H9 (cell line): ENCODE measurements at regions not wholly inside any gene's neighbourhood (a gene's known extent, or its start where the extent isn't known, plus 50 kb on each side); places are given as distances from the start of the nearest gene placed in this dataset.

Experiments used
- DNase-seq: peaks from one replicate; pipeline ENCODE4 v3.0.0-alpha.2; 2017
- H2AFZ ChIP-seq: one replicate; pipeline ENCODE4 v1.6.1; 2013; ENCODE audit warnings: mild to moderate bottlenecking, low read length, control low read depth, moderate library complexity
- H2AK5ac ChIP-seq: 2 replicates; pipeline ENCODE4 v1.6.1; 2013; ENCODE audit warnings: low read length, control low read depth, mixed read lengths; ENCODE audit not compliant: insufficient read length
- H2BK120ac ChIP-seq: one replicate; pipeline ENCODE4 v1.6.1; 2013; ENCODE audit warnings: low read depth, mild to moderate bottlenecking, low read length, control low read depth, inconsistent platforms; ENCODE audit not compliant: poor library complexity, severe bottlenecking
- H2BK12ac ChIP-seq: 2 replicates; pipeline ENCODE4 v1.6.1; 2013; ENCODE audit warnings: low read length, control low read depth, mixed read lengths, low read depth; ENCODE audit not compliant: insufficient read length
- H2BK15ac ChIP-seq: 2 replicates; pipeline ENCODE4 v1.6.1; 2013; ENCODE audit warnings: low read depth, low read length, control low read depth
- H2BK20ac ChIP-seq: one replicate; pipeline ENCODE4 v1.6.1; 2013; ENCODE audit warnings: low read depth, mild to moderate bottlenecking, low read length, control low read depth, inconsistent platforms; ENCODE audit not compliant: poor library complexity, severe bottlenecking
- H2BK5ac ChIP-seq: 2 replicates; pipeline ENCODE4 v1.6.1; 2013; ENCODE audit warnings: low read length, control low read depth, mixed read lengths; ENCODE audit not compliant: insufficient read length
- H3K14ac ChIP-seq: 2 replicates; pipeline ENCODE4 v1.6.1; 2013; ENCODE audit warnings: low read length, control low read depth; ENCODE audit not compliant: insufficient read depth
- H3K18ac ChIP-seq: 2 replicates; pipeline ENCODE4 v1.6.1; 2013; ENCODE audit warnings: low read depth, mild to moderate bottlenecking, mixed read lengths, low read length, control low read depth; ENCODE audit not compliant: insufficient read length
- H3K23ac ChIP-seq: 2 replicates; pipeline ENCODE4 v1.6.1; 2013; ENCODE audit warnings: low read length, control low read depth, mixed read lengths, low read depth; ENCODE audit not compliant: insufficient read length
- H3K23me2 ChIP-seq: 2 replicates; pipeline ENCODE4 v1.6.1; 2013; ENCODE audit warnings: low read depth, mild to moderate bottlenecking, mixed read lengths, low read length, control low read depth; ENCODE audit not compliant: insufficient read length, poor library complexity, severe bottlenecking
- H3K27ac ChIP-seq: 2 replicates; pipeline ENCODE4 v1.5.1; 2013; ENCODE audit warnings: low read length, control low read depth, mixed read lengths, low read depth; ENCODE audit not compliant: insufficient read length
- H3K27me3 ChIP-seq: 2 replicates; pipeline ENCODE4 v1.6.1; 2013; ENCODE audit warnings: low read length, control low read depth, inconsistent platforms; ENCODE audit not compliant: insufficient read depth
- H3K4ac ChIP-seq: 2 replicates; pipeline ENCODE4 v1.6.1; 2013; ENCODE audit warnings: low read depth, mild to moderate bottlenecking, control low read depth, inconsistent platforms, low read length, moderate library complexity
- H3K4me1 ChIP-seq: 2 replicates; pipeline ENCODE4 v1.6.1; 2013; ENCODE audit warnings: low read length, control low read depth, inconsistent platforms; ENCODE audit not compliant: insufficient read depth
- H3K4me2 ChIP-seq: 2 replicates; pipeline ENCODE4 v1.6.1; 2013; ENCODE audit warnings: low read length, control low read depth, mixed read lengths; ENCODE audit not compliant: insufficient read length, insufficient read depth
- H3K56ac ChIP-seq: 2 replicates; pipeline ENCODE4 v1.6.1; 2013; ENCODE audit warnings: low read depth, mild to moderate bottlenecking, mixed read lengths, low read length, control low read depth; ENCODE audit not compliant: insufficient read length
- H3K79me1 ChIP-seq: 2 replicates; pipeline ENCODE4 v1.6.1; 2013; ENCODE audit warnings: low read depth, mild to moderate bottlenecking, moderate library complexity, low read length, control low read depth, inconsistent platforms; ENCODE audit not compliant: insufficient read depth, poor library complexity, severe bottlenecking
- H3K79me2 ChIP-seq: 2 replicates; pipeline ENCODE4 v1.6.1; 2013; ENCODE audit warnings: low read length, control low read depth, inconsistent platforms; ENCODE audit not compliant: insufficient read depth
- H3K9ac ChIP-seq: 2 replicates; pipeline ENCODE4 v1.6.1; 2013; ENCODE audit warnings: low read length, control low read depth, mixed read lengths; ENCODE audit not compliant: insufficient read length; ENCODE audit errors: extremely low read depth
- H3K9me3 ChIP-seq: one replicate; pipeline ENCODE4 v1.6.1; 2013; ENCODE audit warnings: low read depth, low read length, inconsistent platforms; ENCODE audit not compliant: control insufficient read depth
- H3T11ph ChIP-seq: one replicate; pipeline ENCODE4 v1.6.1; 2013; ENCODE audit warnings: mild to moderate bottlenecking, low read length, control low read depth, inconsistent platforms
- H4K20me1 ChIP-seq: one replicate; pipeline ENCODE4 v1.6.1; 2013; ENCODE audit not compliant: control insufficient read depth, insufficient read length, insufficient read depth
- H4K5ac ChIP-seq: 2 replicates; pipeline ENCODE4 v1.6.1; 2013; ENCODE audit warnings: low read depth, mild to moderate bottlenecking, mixed read lengths, low read length, control low read depth; ENCODE audit not compliant: insufficient read length
- H4K8ac ChIP-seq: replicated peaks from 2 replicates; pipeline ENCODE4 v1.6.1; 2013; ENCODE audit warnings: low read length, control low read depth, mixed read lengths, low read depth; ENCODE audit not compliant: insufficient read length
- H4K91ac ChIP-seq: 2 replicates; pipeline ENCODE4 v1.6.1; 2013; ENCODE audit warnings: low read depth, mild to moderate bottlenecking, moderate library complexity, mixed read lengths, low read length, control low read depth; ENCODE audit not compliant: insufficient read length
- H3K27ac Mint-ChIP-seq, 3 experiments: 2 replicates in 2 of 3; 3 replicates in 1 of 3; pipeline ENCODE4 v1.8.0; 2020 to 2021; ENCODE audit warnings: mixed read lengths in 3 of 3, mild to moderate bottlenecking in 1 of 3, moderate library complexity in 1 of 3
- H3K27me3 Mint-ChIP-seq: 2 replicates; pipeline ENCODE4 v1.8.0; 2021; ENCODE audit warnings: low read depth, mild to moderate bottlenecking, moderate library complexity, mixed read lengths
- H3K36me3 Mint-ChIP-seq, 3 experiments: 2 replicates in 2 of 3; 3 replicates in 1 of 3; pipeline ENCODE4 v1.8.0; 2020 to 2021; ENCODE audit warnings: low read depth in 3 of 3, mixed read lengths in 3 of 3; ENCODE audit not compliant: insufficient read depth in 1 of 3
- H3K4me1 Mint-ChIP-seq, 2 experiments: 2 replicates each; pipeline ENCODE4 v1.8.0; 2020; ENCODE audit warnings: mixed read lengths in 2 of 2
- H3K4me3 Mint-ChIP-seq, 2 experiments: 2 replicates in 1 of 2; 3 replicates in 1 of 2; pipeline ENCODE4 v1.8.0; 2020 to 2021; ENCODE audit warnings: mild to moderate bottlenecking in 2 of 2, mixed read lengths in 2 of 2, moderate library complexity in 1 of 2
- H3K9me3 Mint-ChIP-seq, 2 experiments: 2 replicates in 1 of 2; 3 replicates in 1 of 2; pipeline ENCODE4 v1.8.0; 2020; ENCODE audit warnings: mild to moderate bottlenecking in 2 of 2, mixed read lengths in 2 of 2, moderate library complexity in 1 of 2
- WGBS: extraction: QIAGEN DNeasy Blood & Tissue Kit; methylation state at CpG from one replicate; pipeline ENCODE4 v1.1.7; 2013; ENCODE audit warnings: missing lambda C conversion rate, low lambda C conversion rate, mixed read lengths; ENCODE audit not compliant: insufficient read length; ENCODE audit errors: extremely low coverage; 5-methylcytosine and 5-hydroxymethylcytosine counted together
- TF ChIP-seq, protein P1 (sequence below): fragments of 200-600 bp; sonication (generic); conservative IDR thresholded peaks from 3 replicates; pipeline ENCODE4 v1.8.0; 2021; ENCODE audit warnings: antibody characterized with exemption, mild to moderate bottlenecking

DNA sequence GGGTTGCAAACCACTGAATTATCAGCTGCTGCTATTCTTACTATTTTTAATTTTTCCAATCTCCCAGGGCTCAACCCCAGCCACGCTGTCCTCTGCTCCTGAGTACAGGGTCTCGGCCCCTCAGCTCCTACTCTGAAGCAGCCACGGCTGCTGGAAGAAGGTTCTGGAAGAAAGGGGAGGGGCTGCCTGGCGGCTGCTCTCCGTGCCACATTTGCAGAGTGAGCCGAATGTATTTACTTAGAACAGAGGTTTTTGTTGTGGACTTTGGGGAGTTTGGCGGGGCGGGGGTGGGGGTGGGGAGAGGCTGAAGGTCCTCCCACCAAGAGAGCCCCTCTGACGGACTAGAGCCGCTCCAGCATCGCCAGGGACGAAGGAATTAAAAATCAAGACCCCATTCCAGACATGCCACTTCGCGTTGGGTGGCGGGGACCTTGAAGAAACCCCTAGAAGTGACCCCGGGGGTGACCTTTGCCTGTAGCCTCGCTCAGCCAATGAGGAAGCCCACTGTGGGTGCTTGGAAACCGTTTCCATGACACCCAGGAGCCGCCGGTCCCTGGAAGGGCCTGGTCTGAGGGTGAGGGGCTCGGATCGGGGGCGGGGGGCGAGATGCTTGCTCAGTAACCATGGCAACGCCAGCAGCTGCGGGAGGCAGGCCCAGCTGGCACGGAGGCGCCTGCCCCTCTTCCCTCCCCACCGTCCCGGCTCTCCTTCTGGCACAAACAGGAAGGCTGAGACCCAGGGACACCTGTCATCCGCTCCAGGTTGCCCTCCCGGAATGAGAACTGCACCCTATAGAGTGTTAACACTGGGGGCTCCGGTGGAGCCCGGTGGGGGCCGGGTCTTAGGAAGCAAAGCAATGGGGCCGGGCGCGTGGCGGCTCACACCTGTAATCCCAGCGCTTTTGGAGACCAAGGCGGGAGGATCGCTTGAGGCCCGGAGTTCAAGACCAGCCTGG, 54.2 kb upstream of the PTPRS start:
- no peaks in the 10 kb centered on the region for H4K20me1 ChIP-seq
- H3K27ac ChIP-seq = no peak overlapping the region
- Mint-ChIP-seq H3K4me3 (no peak overlapping the region), H3K27ac (no peak overlapping the region), H3K4me1 (peaks cover 26 to 40% of the 10 kb centered on the region in 2 experiments), H3K9me3 (peaks cover 0 to 6% of the 10 kb centered on the region in 2 experiments; a peak in 1 of 5 replicates), H3K27me3 (peaks cover 66% of the 10 kb centered on the region), H3K36me3 (no peaks in the 10 kb centered on the region)
- H3K9me3 ChIP-seq = no peaks in the 10 kb centered on the region
- no peaks in the 10 kb centered on the region for H3K23me2 ChIP-seq
- peak; percentile 34 for DNase-seq
- no peak overlapping the region for H4K91ac ChIP-seq
- no peak overlapping the region for H4K8ac ChIP-seq
- H4K5ac ChIP-seq = no peak overlapping the region
- H3K4me1 ChIP-seq = no peaks in the 10 kb centered on the region
- no peaks in the 10 kb centered on the region for H3K79me1 ChIP-seq
- H2BK20ac ChIP-seq = no peak overlapping the region
- H3K23ac ChIP-seq = no peak overlapping the region
- no CpG with 5 or more reads among the region's 43 CpGs for WGBS
- no peak overlapping the region for H2BK12ac ChIP-seq
- H3T11ph ChIP-seq = no peak overlapping the region
- no peak overlapping the region for H3K4ac ChIP-seq
- H3K56ac ChIP-seq = no peak overlapping the region
- H2BK5ac ChIP-seq = no peak overlapping the region
- no peaks in the 10 kb centered on the region for H3K79me2 ChIP-seq
- no peak overlapping the region for H2BK15ac ChIP-seq
- H3K14ac ChIP-seq = no peak overlapping the region
- H2AFZ ChIP-seq = no peak overlapping the region
- TF ChIP-seq, protein P1, sequence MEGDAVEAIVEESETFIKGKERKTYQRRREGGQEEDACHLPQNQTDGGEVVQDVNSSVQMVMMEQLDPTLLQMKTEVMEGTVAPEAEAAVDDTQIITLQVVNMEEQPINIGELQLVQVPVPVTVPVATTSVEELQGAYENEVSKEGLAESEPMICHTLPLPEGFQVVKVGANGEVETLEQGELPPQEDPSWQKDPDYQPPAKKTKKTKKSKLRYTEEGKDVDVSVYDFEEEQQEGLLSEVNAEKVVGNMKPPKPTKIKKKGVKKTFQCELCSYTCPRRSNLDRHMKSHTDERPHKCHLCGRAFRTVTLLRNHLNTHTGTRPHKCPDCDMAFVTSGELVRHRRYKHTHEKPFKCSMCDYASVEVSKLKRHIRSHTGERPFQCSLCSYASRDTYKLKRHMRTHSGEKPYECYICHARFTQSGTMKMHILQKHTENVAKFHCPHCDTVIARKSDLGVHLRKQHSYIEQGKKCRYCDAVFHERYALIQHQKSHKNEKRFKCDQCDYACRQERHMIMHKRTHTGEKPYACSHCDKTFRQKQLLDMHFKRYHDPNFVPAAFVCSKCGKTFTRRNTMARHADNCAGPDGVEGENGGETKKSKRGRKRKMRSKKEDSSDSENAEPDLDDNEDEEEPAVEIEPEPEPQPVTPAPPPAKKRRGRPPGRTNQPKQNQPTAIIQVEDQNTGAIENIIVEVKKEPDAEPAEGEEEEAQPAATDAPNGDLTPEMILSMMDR = no peak
- H3K27me3 ChIP-seq = no peaks in the 10 kb centered on the region
- H3K4me2 ChIP-seq = no peak overlapping the region
- no peak overlapping the region for H3K18ac ChIP-seq
- H2AK5ac ChIP-seq = no peak overlapping the region
- no peak overlapping the region for H2BK120ac ChIP-seq
- H3K9ac ChIP-seq = no peak overlapping the region
